Mucosa of rectum (tissue), 2 donors: ENCODE measurements at regions not wholly inside any gene's neighbourhood (a gene's known extent, or its start where the extent isn't known, plus 50 kb on each side); places are given as distances from the start of the nearest gene placed in this dataset.

Source experiments
- H3K27ac ChIP-seq, 2 donors: one replicate each; pipeline ENCODE4 v1.7.0; 2013; ENCODE audit warnings: inconsistent platforms in 2 of 2, low read depth in 2 of 2, low read length in 2 of 2
- H3K27me3 ChIP-seq, 2 donors: one replicate each; pipeline ENCODE4 v1.7.0; 2013; ENCODE audit warnings: low read length in 2 of 2; ENCODE audit not compliant: control insufficient read depth in 2 of 2, insufficient read depth in 2 of 2
- H3K36me3 ChIP-seq, 2 donors: one replicate each; pipeline ENCODE4 v1.7.0; 2013; ENCODE audit warnings: low read length in 2 of 2; ENCODE audit not compliant: control insufficient read depth in 2 of 2, insufficient read depth in 2 of 2
- H3K4me1 ChIP-seq, 2 donors: one replicate each; pipeline ENCODE4 v1.7.0; 2013; ENCODE audit warnings: low read length in 2 of 2, mild to moderate bottlenecking in 1 of 2; ENCODE audit not compliant: control insufficient read depth in 2 of 2, insufficient read depth in 2 of 2
- H3K4me3 ChIP-seq, 2 donors: one replicate each; pipeline ENCODE4 v1.7.0; 2013; ENCODE audit warnings: low read length in 2 of 2
- H3K9ac ChIP-seq, 2 donors: one replicate each; pipeline ENCODE4 v1.7.0; 2013; ENCODE audit warnings: low read length in 2 of 2, low read depth in 1 of 2, mild to moderate bottlenecking in 1 of 2
- H3K9me3 ChIP-seq, 2 donors: one replicate each; pipeline ENCODE4 v1.7.0; 2013; ENCODE audit warnings: low read length in 2 of 2; ENCODE audit not compliant: control insufficient read depth in 2 of 2
- donor health status: healthy.
- donor health status: Normal muscosa, but diverticular disease.

DNA sequence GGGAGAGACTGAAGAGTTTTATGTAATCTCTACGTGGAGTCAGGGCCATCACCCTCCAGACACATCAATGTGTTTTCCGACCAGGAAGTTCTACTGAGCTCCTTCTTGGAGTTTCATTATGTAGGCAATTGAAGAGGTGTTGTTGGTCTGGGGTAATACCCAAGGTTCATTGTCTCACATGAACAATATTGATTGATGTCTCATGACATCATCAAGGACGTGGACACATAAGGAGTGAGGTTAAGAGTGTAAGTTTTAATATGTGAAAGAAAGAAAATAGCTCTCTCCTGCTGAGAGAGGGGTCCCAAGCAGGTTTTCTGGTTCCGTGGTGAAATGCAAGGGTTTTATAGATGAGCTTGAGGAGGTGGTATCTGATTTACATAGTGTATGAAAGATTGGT lies 280.7 kb upstream of the MIR17HG start:
- H3K27me3 ChIP-seq = no peaks in the 10 kb centered on the region
- H3K36me3 ChIP-seq = no peaks in the 10 kb centered on the region
- no peaks in the 10 kb centered on the region for H3K9me3 ChIP-seq
- H3K9ac ChIP-seq = no peak overlapping the region
- no peak overlapping the region for H3K27ac ChIP-seq
- no peaks in the 10 kb centered on the region for H3K4me1 ChIP-seq
- no peak overlapping the region for H3K4me3 ChIP-seq

DNA sequence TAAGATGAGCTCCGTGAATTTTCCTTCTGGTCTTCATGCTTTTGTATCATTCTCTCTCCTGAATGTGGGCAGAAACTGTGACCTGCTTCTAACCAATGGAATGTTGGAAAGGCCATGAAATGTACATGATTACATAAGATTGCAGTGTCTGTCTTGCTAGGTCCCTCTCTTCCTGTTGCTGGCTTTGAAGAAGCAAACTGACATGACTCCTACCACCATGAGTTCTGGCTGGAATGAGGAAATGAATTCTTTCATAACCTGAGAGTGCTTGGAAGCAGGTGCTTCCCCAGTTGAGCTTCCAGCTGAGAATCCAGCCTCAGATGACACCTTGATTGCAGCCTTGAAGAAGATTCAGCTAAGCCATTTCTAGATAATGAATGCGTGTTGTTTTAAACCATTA lies 275.0 kb upstream of the MIR17HG start:
- Histone ChIP-seq H3K27ac (no peak overlapping the region), H3K9ac (no peak overlapping the region), H3K9me3 (no peaks in the 10 kb centered on the region), H3K4me1 (no peaks in the 10 kb centered on the region), H3K4me3 (no peak overlapping the region), H3K36me3 (no peaks in the 10 kb centered on the region), H3K27me3 (no peaks in the 10 kb centered on the region)

GRCh38 chr13:91074091-91074490 lies 273.4 kb upstream of the MIR17HG start:
- Histone ChIP-seq H3K27ac (no peak overlapping the region), H3K36me3 (no peaks in the 10 kb centered on the region), H3K9me3 (no peaks in the 10 kb centered on the region), H3K27me3 (no peaks in the 10 kb centered on the region), H3K4me1 (no peaks in the 10 kb centered on the region), H3K4me3 (no peak overlapping the region), H3K9ac (no peak overlapping the region)

GRCh38 chr13:91076830-91077229 lies 270.7 kb upstream of the MIR17HG start:
- Histone ChIP-seq H3K36me3 (no peaks in the 10 kb centered on the region), H3K27ac (no peak overlapping the region), H3K4me1 (no peaks in the 10 kb centered on the region), H3K9ac (no peak overlapping the region), H3K9me3 (no peaks in the 10 kb centered on the region), H3K4me3 (no peak overlapping the region), H3K27me3 (no peaks in the 10 kb centered on the region)

DNA sequence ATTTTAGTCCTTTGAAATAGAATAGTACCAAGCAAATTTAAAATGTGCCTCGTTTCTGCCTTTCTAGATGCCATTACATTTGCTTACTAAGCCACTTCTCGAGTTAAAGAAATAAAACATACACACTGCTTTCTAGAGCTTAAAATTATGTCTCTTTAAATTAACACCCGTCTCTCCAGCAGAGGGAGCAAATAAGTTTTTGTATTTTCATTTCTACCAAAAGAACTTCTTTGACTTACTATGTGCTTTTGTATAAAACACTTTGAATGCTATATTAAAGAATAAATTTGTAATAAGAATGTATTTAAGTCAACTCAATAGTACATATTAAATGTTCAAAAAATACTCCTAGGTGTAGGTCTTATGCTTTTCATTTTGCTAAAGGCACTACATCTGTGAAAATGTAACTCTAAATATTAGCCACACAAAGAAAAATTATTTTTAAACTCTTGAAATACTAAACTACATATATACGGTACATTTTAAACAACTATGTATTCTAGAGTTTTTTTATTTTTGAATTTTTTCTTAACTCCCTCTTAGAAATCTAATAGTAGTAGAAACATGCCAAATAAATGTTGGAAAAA lies 269.3 kb upstream of the MIR17HG start:
- Histone ChIP-seq H3K36me3 (no peaks in the 10 kb centered on the region), H3K9ac (no peak overlapping the region), H3K4me3 (no peak overlapping the region), H3K9me3 (no peaks in the 10 kb centered on the region), H3K27ac (no peak overlapping the region), H3K27me3 (no peaks in the 10 kb centered on the region), H3K4me1 (no peaks in the 10 kb centered on the region)

DNA sequence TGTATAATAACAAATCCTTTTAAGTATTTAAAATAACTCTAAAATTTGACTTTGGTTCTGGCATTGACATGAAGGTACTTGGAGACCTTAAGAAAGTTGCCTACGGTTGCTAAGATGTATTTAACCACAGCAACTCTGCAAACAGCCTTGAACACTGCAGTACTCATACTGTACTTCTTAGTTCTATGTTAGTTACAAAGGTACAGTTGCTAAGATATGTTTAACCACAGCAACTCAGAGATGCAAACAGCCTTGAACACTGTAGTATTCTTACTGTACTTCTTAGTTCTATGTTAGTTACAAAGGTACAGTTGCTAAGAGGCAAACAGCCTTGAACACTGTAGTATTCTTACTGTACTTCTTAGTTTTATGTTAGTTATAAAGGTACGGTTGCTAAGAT lies 268.3 kb upstream of the MIR17HG start:
- H3K4me3 ChIP-seq = no peak overlapping the region
- H3K9ac ChIP-seq = no peak overlapping the region
- no peaks in the 10 kb centered on the region for H3K36me3 ChIP-seq
- no peaks in the 10 kb centered on the region for H3K27me3 ChIP-seq
- H3K9me3 ChIP-seq = no peaks in the 10 kb centered on the region
- no peak overlapping the region for H3K27ac ChIP-seq
- no peaks in the 10 kb centered on the region for H3K4me1 ChIP-seq

DNA sequence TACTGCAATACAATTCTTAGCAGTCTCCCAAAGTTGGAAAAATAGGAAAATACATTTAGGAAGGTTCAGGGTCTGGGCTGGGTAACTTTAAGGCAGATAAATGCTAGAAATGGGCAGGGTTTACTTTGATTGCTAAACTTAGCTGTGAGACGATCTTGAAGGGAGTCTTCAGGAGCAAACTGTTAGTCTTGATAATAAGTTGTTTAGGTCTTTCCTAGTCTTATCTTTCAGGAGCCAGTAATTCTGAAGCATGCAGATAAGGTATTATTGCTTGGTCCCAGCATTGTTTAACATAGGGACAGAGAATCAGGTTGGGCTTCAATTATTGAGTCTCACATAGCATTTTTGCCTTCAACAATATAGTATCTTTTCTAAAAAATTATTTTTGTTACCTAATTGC lies 262.4 kb upstream of the MIR17HG start:
- no peaks in the 10 kb centered on the region for H3K27me3 ChIP-seq

GRCh38 chr13:91086936-91087716 lies 260.4 kb upstream of the MIR17HG start:
- Histone ChIP-seq H3K9ac (no peak overlapping the region), H3K27me3 (no peaks in the 10 kb centered on the region), H3K27ac (no peak overlapping the region), H3K9me3 (no peaks in the 10 kb centered on the region), H3K4me1 (no peaks in the 10 kb centered on the region), H3K36me3 (no peaks in the 10 kb centered on the region), H3K4me3 (no peak overlapping the region)

More for the DNA sequence above, 262.4 kb upstream of the MIR17HG start:
- Histone ChIP-seq H3K9me3 (no peaks in the 10 kb centered on the region), H3K27ac (no peak overlapping the region), H3K36me3 (no peaks in the 10 kb centered on the region), H3K9ac (no peak overlapping the region), H3K4me1 (no peaks in the 10 kb centered on the region), H3K4me3 (no peak overlapping the region)

DNA sequence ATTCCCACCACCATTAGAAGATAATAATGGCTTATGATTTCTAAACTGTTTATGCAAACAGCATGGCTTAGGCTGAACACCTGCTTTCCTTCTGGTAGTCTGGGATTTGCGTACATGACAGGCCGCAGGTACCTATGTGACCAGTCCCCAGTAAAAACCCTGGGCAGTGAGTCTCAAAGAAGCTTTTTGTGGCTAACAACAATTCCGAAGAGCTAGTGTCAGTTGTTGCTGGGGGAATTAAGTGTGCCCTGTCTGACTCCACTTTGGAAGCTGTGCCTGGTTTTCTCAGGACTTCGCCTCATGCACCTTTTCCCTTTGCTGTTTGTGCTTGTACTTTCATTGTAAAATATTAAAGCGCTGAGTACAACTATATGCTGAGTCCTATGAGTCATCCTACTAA lies 250.2 kb upstream of the MIR17HG start:
- no peak overlapping the region for H3K27ac ChIP-seq
- no peaks in the 10 kb centered on the region for H3K4me1 ChIP-seq
- H3K9me3 ChIP-seq = no peaks in the 10 kb centered on the region
- no peaks in the 10 kb centered on the region for H3K36me3 ChIP-seq
- H3K9ac ChIP-seq = no peak overlapping the region
- H3K27me3 ChIP-seq = no peaks in the 10 kb centered on the region
- no peak overlapping the region for H3K4me3 ChIP-seq

DNA sequence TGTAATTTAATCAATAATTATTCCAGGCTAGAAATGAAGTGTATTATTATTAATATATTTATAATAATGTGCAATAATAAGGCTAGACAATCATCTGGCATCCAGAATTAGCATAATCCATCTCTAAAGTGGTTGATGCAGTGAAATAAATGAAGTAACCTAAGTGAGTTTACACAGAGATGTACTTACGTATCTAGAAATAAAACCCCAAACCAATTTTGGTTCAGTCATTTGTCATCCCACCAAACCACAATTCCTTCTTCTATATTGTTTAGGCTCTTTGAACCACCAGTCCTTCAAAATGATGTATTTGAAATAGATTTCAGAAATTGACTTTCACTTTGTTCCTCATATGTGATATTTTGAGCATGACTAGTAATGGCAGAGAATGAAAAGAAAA lies 247.6 kb upstream of the MIR17HG start:
- Histone ChIP-seq H3K4me3 (no peak overlapping the region), H3K4me1 (no peaks in the 10 kb centered on the region), H3K36me3 (no peaks in the 10 kb centered on the region), H3K9ac (no peak overlapping the region), H3K27me3 (no peaks in the 10 kb centered on the region), H3K27ac (no peak overlapping the region), H3K9me3 (no peaks in the 10 kb centered on the region)
